Neuronal stem cell (in vitro differentiated cells): ENCODE measurements at regions not wholly inside any gene's neighbourhood (a gene's known extent, or its start where the extent isn't known, plus 50 kb on each side); places are given as distances from the start of the nearest gene placed in this dataset.
"Not testable (repeated sequence)": the region's sequence is repeated elsewhere in the genome, so short reads cannot be mapped to it uniquely, and the experiment has no call there.

Source experiments
- DNase-seq: peaks from one replicate; pipeline ENCODE4 v3.0.0-alpha.2; 2013; ENCODE audit warnings: low spot score
- H2AFZ ChIP-seq: one replicate; pipeline ENCODE4 v1.6.1; 2013; ENCODE audit warnings: mild to moderate bottlenecking, low read length, inconsistent platforms
- H2AK5ac ChIP-seq: 2 replicates; pipeline ENCODE4 v1.6.1; 2013; ENCODE audit warnings: low read depth, mild to moderate bottlenecking, inconsistent platforms, low read length, moderate library complexity, mixed read lengths
- H2BK120ac ChIP-seq: 2 replicates; pipeline ENCODE4 v1.6.1; 2013; ENCODE audit warnings: low read depth, mild to moderate bottlenecking, inconsistent platforms, low read length, moderate library complexity, mixed read lengths
- H2BK12ac ChIP-seq: one replicate; pipeline ENCODE4 v1.6.1; 2013; ENCODE audit warnings: low read length, inconsistent platforms
- H2BK15ac ChIP-seq: 2 replicates; pipeline ENCODE4 v1.6.1; 2013; ENCODE audit warnings: mild to moderate bottlenecking, low read length, inconsistent platforms, mixed read lengths
- H2BK5ac ChIP-seq: one replicate; pipeline ENCODE4 v1.6.1; 2013; ENCODE audit warnings: inconsistent platforms, mild to moderate bottlenecking, low read length, moderate library complexity
- H3K14ac ChIP-seq: one replicate; pipeline ENCODE4 v1.6.1; 2013; ENCODE audit warnings: low read length, inconsistent platforms
- H3K18ac ChIP-seq: 2 replicates; pipeline ENCODE4 v1.6.1; 2013; ENCODE audit warnings: low read length, inconsistent platforms
- H3K23ac ChIP-seq: 2 replicates; pipeline ENCODE4 v1.6.1; 2013; ENCODE audit warnings: low read depth, mild to moderate bottlenecking, mixed read lengths, low read length, inconsistent platforms; ENCODE audit not compliant: poor library complexity
- H3K27ac ChIP-seq: replicated peaks from 3 replicates; pipeline ENCODE4 v1.5.1; 2013; ENCODE audit warnings: low read length, inconsistent platforms
- H3K27me3 ChIP-seq, 3 experiments: 2 replicates each; pipeline ENCODE4 v1.6.1; 2013; ENCODE audit warnings: low read length in 3 of 3, mild to moderate bottlenecking in 2 of 3, inconsistent platforms in 1 of 3, low read depth in 1 of 3, mixed read lengths in 1 of 3, moderate library complexity in 1 of 3; ENCODE audit not compliant: control insufficient read depth in 3 of 3, insufficient read depth in 3 of 3
- H3K36me3 ChIP-seq, 2 donors: replicated peaks in 1 of 2; 2 replicates each; pipeline ENCODE4 v1.6.1; 2013; ENCODE audit warnings: low read length in 2 of 2; ENCODE audit not compliant: control insufficient read depth in 2 of 2, insufficient read depth in 2 of 2
- H3K4ac ChIP-seq: 2 replicates; pipeline ENCODE4 v1.6.1; 2013; ENCODE audit warnings: inconsistent platforms, mild to moderate bottlenecking, low read length, moderate library complexity
- H3K4me1 ChIP-seq, 2 donors: 1 replicate in 1 of 2; 2 replicates in 1 of 2; pipeline ENCODE4 v1.6.1; 2013; ENCODE audit warnings: low read length in 2 of 2, low read depth in 1 of 2; ENCODE audit not compliant: control insufficient read depth in 2 of 2, insufficient read depth in 1 of 2
- H3K4me2 ChIP-seq: one replicate; pipeline ENCODE4 v1.6.1; 2013; ENCODE audit warnings: mild to moderate bottlenecking, low read length, inconsistent platforms; ENCODE audit not compliant: insufficient read depth, poor library complexity, severe bottlenecking
- H3K4me3 ChIP-seq, 2 donors: 2 replicates each; pipeline ENCODE4 v1.5.1; 2013; ENCODE audit warnings: low read length in 2 of 2, mild to moderate bottlenecking in 2 of 2, inconsistent platforms in 1 of 2, moderate library complexity in 1 of 2
- H3K79me1 ChIP-seq: one replicate; pipeline ENCODE4 v1.6.1; 2013; ENCODE audit warnings: low read depth, mild to moderate bottlenecking, inconsistent platforms, low read length, moderate library complexity
- H3K9ac ChIP-seq: one replicate; pipeline ENCODE4 v1.6.1; 2013; ENCODE audit warnings: mild to moderate bottlenecking, low read depth, low read length, inconsistent platforms; ENCODE audit not compliant: poor library complexity
- H3K9me3 ChIP-seq, 2 donors: replicated peaks in 1 of 2; 2 replicates each; pipeline versions ENCODE3 to v1.6.1; 2013; ENCODE audit warnings: low read length in 2 of 2, mild to moderate bottlenecking in 2 of 2, inconsistent platforms in 1 of 2, low read depth in 1 of 2, mixed read lengths in 1 of 2, moderate library complexity in 1 of 2; ENCODE audit not compliant: control insufficient read depth in 2 of 2, insufficient read depth in 1 of 2
- H4K8ac ChIP-seq: one replicate; pipeline ENCODE4 v1.6.1; 2013; ENCODE audit warnings: low read depth, mild to moderate bottlenecking, inconsistent platforms, low read length, moderate library complexity
- H4K91ac ChIP-seq: one replicate; pipeline ENCODE4 v1.6.1; 2013; ENCODE audit warnings: low read length, low read depth, mild to moderate bottlenecking, inconsistent platforms; ENCODE audit not compliant: poor library complexity
- WGBS, 2 donors: extraction: QIAGEN DNeasy Blood & Tissue Kit; methylation state at CpG; one replicate each; pipeline ENCODE4 v1.1.7; 2013; ENCODE audit warnings: missing lambda C conversion rate in 2 of 2, mixed read lengths in 1 of 2; ENCODE audit not compliant: insufficient read length in 2 of 2, insufficient replicate concordance in 1 of 2; ENCODE audit errors: extremely low coverage in 2 of 2; 5-methylcytosine and 5-hydroxymethylcytosine counted together

DNA sequence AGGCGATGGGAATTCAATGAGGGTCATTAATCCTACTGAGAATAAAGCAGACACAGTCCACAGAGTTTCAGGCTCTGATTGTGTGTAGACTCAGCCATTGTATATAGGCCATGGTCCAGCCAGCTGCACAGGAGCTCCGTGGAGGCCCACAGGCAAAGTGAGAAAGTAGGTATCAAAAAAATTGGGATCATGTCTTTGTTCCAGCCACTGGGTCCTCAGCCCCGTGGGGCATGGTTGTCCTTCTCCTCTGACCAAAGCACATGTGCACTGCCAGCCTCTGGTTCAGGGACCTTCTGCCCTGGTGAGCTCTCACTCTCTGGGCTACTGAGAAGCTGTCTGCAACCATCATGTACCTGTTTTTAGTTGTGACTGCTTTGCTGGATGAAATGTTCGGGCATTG lies 79.7 kb downstream of the GOLGA8K start:
- H3K23ac ChIP-seq, H3K4ac ChIP-seq, H4K91ac ChIP-seq, H2AK5ac ChIP-seq, H4K8ac ChIP-seq, H3K14ac ChIP-seq, H2BK5ac ChIP-seq, H3K18ac ChIP-seq, DNase-seq, H3K4me3 ChIP-seq, H2BK12ac ChIP-seq, H2BK120ac ChIP-seq, H3K9me3 ChIP-seq, H2AFZ ChIP-seq, H3K4me1 ChIP-seq, H3K79me1 ChIP-seq, H3K4me2 ChIP-seq, H3K27ac ChIP-seq, H3K36me3 ChIP-seq, H3K9ac ChIP-seq, H3K27me3 ChIP-seq, H2BK15ac ChIP-seq: not testable (repeated sequence)
- no CpG with 5 or more reads among the region's 4 CpGs for WGBS, 2 donors

DNA sequence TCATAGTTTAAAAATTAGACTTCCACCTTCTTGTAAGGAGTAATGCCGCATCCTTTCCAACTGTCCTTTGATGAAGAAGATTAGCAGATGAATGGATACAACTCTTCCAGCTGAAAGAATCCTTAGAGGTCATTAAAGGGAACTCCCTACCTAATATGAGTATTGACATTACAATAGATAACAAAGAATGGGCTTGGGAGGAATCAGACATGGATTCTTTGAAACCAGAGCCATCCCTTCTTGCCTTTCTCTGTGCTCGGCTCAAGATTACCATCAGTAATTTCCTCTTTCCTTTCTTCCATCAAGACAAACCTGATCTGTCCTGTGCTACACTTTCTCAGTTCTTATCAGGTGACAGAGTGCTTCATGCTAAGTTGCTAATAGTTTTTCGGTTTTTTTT lies 83.8 kb downstream of the GOLGA8K start:
- not testable (repeated sequence) for H2BK5ac ChIP-seq, H2BK120ac ChIP-seq, H3K27me3 ChIP-seq, H3K79me1 ChIP-seq, H2BK15ac ChIP-seq, H3K9me3 ChIP-seq, H4K91ac ChIP-seq, H2BK12ac ChIP-seq, H3K4ac ChIP-seq, H3K27ac ChIP-seq, H3K4me1 ChIP-seq, H2AFZ ChIP-seq, DNase-seq, H3K23ac ChIP-seq, H3K18ac ChIP-seq, H3K4me2 ChIP-seq, H2AK5ac ChIP-seq, H3K9ac ChIP-seq, H3K36me3 ChIP-seq, H4K8ac ChIP-seq, H3K4me3 ChIP-seq, H3K14ac ChIP-seq
- whole genome bisulfite sequencing, 2 donors = no CpG with 5 or more reads among the region's 3 CpGs

DNA sequence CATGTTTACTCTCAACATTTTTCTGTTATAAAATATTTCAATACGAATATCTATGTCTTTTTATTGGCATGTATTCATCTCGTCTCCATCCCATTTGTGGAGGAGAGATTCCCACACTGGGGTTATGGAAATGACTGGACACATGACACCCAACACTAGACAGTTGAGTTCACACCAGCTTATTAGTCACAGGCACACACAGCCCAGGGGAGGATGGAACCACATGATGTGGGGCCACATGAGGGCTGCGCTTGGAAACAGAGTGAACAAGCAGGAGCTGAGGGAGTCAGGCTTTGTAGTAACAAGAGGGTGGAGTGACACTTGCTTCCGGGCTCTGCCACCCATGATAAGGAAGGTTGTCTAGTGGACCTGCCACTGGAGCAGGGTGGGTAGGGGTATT lies 86.6 kb downstream of the GOLGA8K start:
- not testable (repeated sequence) for H2BK12ac ChIP-seq, H3K36me3 ChIP-seq, H3K9ac ChIP-seq, H3K4me3 ChIP-seq, H3K23ac ChIP-seq, H3K14ac ChIP-seq, H3K79me1 ChIP-seq, H2BK120ac ChIP-seq, H3K4me1 ChIP-seq, H3K4me2 ChIP-seq, H2BK15ac ChIP-seq, H4K91ac ChIP-seq, H4K8ac ChIP-seq, H3K27me3 ChIP-seq, H2BK5ac ChIP-seq, H2AFZ ChIP-seq, H3K9me3 ChIP-seq, H3K27ac ChIP-seq, H3K18ac ChIP-seq, H3K4ac ChIP-seq, H2AK5ac ChIP-seq, DNase-seq
- WGBS, 2 donors = no CpG with 5 or more reads among the region's 4 CpGs

DNA sequence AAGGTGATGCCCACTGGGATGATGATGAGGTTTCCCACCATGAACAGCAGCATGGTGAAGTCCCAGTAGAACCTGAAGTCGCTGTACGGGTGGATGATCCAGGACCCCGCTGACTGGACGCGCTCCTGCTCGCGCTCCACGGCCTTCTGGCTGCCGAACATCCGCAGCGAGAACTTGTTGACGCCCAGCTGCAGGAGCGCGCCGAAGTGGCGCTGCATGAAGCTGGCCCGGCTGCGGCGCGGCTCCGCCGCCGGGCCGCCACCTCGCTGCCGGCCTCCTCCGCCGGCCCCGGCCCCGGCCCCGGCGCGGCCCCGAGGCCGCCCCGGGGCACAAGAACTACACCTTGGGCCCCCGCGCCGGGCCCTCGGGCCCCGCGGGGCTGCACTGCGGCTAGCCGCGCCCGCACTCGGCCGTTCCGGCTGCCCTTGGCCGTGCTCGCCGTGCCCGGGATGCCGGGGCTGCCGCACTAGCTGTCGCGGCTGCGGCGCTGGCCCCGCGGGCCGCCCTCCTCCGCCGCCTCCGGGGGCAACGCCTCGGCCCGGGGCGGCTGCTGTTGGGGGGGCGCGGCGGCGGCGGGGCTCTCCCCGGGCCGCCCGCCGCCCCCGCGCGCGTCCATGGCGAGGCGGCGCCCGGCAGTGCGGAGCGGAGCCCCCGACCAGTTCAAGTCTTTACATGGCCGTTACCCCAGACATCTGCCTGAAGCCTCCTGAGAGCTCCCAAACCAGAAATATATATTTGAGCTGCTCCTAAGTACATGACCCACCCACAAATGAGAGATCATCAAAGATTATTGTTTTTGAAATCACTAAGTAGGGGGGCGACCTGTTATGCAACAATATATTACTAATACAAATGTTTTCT lies 87.8 kb downstream of the GOLGA8K start:
- not testable (repeated sequence) for H3K36me3 ChIP-seq, H3K18ac ChIP-seq, H3K23ac ChIP-seq, H3K9me3 ChIP-seq, H4K91ac ChIP-seq, H4K8ac ChIP-seq, DNase-seq, H2AFZ ChIP-seq, H2BK5ac ChIP-seq, H2BK120ac ChIP-seq, H3K27me3 ChIP-seq, H3K4me3 ChIP-seq, H3K79me1 ChIP-seq, H3K9ac ChIP-seq, H3K4me2 ChIP-seq, H3K14ac ChIP-seq, H2AK5ac ChIP-seq, H2BK15ac ChIP-seq, H2BK12ac ChIP-seq, H3K4ac ChIP-seq, H3K27ac ChIP-seq, H3K4me1 ChIP-seq
- WGBS, 2 donors = no CpG with 5 or more reads among the region's 91 CpGs
